Mononuclear cell (primary cell): ENCODE measurements at regions not wholly inside any gene's neighbourhood (a gene's known extent, or its start where the extent isn't known, plus 50 kb on each side); places are given as distances from the start of the nearest gene placed in this dataset.
"Not testable (repeated sequence)": the region's sequence is repeated elsewhere in the genome, so short reads cannot be mapped to it uniquely, and the experiment has no call there.

ENCODE experiments used
- H3K27me3 ChIP-seq: 2 replicates; pipeline ENCODE4 v1.6.0; 2011; ENCODE audit warnings: low read length, control low read depth; ENCODE audit not compliant: insufficient read depth
- H3K4me1 ChIP-seq: 2 replicates; pipeline ENCODE4 v1.5.1; 2011; ENCODE audit warnings: mild to moderate bottlenecking, low read length, control low read depth; ENCODE audit not compliant: insufficient read depth
- H3K4me3 ChIP-seq: 2 replicates; pipeline ENCODE4 v1.5.1; 2011; ENCODE audit warnings: mild to moderate bottlenecking, low read length, moderate library complexity
- H3K9me3 ChIP-seq: 2 replicates; pipeline ENCODE4 v1.5.1; 2011; ENCODE audit warnings: low read depth, mild to moderate bottlenecking, control low read depth, low read length

GRCh38 chr11:82494988-82495432, 238.7 kb downstream of the FAM181B start:
- no peak overlapping the region for H3K4me3 ChIP-seq
- no peaks in the 10 kb centered on the region for H3K4me1 ChIP-seq
- H3K27me3 ChIP-seq = no peaks in the 10 kb centered on the region
- H3K9me3 ChIP-seq = no peaks in the 10 kb centered on the region

GRCh38 chr11:82474876-82475275, 258.8 kb downstream of the FAM181B start:
- H3K9me3 ChIP-seq = no peaks in the 10 kb centered on the region
- H3K27me3 ChIP-seq = no peaks in the 10 kb centered on the region
- H3K4me3 ChIP-seq = no peak overlapping the region
- no peaks in the 10 kb centered on the region for H3K4me1 ChIP-seq

GRCh38 chr11:82465481-82465880, 268.2 kb downstream of the FAM181B start:
- no peaks in the 10 kb centered on the region for H3K27me3 ChIP-seq
- H3K4me3 ChIP-seq = no peak overlapping the region
- H3K4me1 ChIP-seq = no peaks in the 10 kb centered on the region
- H3K9me3 ChIP-seq = no peaks in the 10 kb centered on the region

- H3K9me3 ChIP-seq = no peaks in the 10 kb centered on the region
- no peaks in the 10 kb centered on the region for H3K4me1 ChIP-seq
- no peaks in the 10 kb centered on the region for H3K27me3 ChIP-seq
- H3K4me3 ChIP-seq = no peak overlapping the region
Observed at GRCh38 chr11:82462608-82463242, 270.9 kb downstream of the FAM181B start.

- H3K27me3 ChIP-seq = no peaks in the 10 kb centered on the region
- H3K9me3 ChIP-seq = no peaks in the 10 kb centered on the region
- H3K4me3 ChIP-seq = no peak overlapping the region
- no peaks in the 10 kb centered on the region for H3K4me1 ChIP-seq
Observed at GRCh38 chr11:82458761-82459160, 274.9 kb downstream of the FAM181B start.

GRCh38 chr11:82458147-82458546, 275.5 kb downstream of the FAM181B start:
- no peaks in the 10 kb centered on the region for H3K27me3 ChIP-seq
- H3K4me3 ChIP-seq = no peak overlapping the region
- no peaks in the 10 kb centered on the region for H3K4me1 ChIP-seq
- H3K9me3 ChIP-seq = no peaks in the 10 kb centered on the region

GRCh38 chr11:82450996-82451395, 282.7 kb downstream of the FAM181B start:
- Histone ChIP-seq H3K4me3 (no peak overlapping the region), H3K9me3 (no peaks in the 10 kb centered on the region), H3K27me3 (no peaks in the 10 kb centered on the region), H3K4me1 (no peaks in the 10 kb centered on the region)

- Histone ChIP-seq H3K9me3 (no peaks in the 10 kb centered on the region), H3K4me3 (no peak overlapping the region), H3K4me1 (no peaks in the 10 kb centered on the region), H3K27me3 (no peaks in the 10 kb centered on the region)
Observed at GRCh38 chr11:82406611-82407010, 327.1 kb downstream of the FAM181B start.

GRCh38 chr11:82405421-82405820, 328.2 kb downstream of the FAM181B start:
- Histone ChIP-seq H3K9me3 (no peaks in the 10 kb centered on the region), H3K4me3 (no peak overlapping the region), H3K4me1 (no peaks in the 10 kb centered on the region), H3K27me3 (no peaks in the 10 kb centered on the region)

- Histone ChIP-seq H3K27me3 (no peaks in the 10 kb centered on the region), H3K4me3 (no peak overlapping the region), H3K4me1 (no peaks in the 10 kb centered on the region), H3K9me3 (no peaks in the 10 kb centered on the region)
Observed at GRCh38 chr11:82404981-82405380, 328.7 kb downstream of the FAM181B start.

- Histone ChIP-seq H3K4me1 (no peaks in the 10 kb centered on the region), H3K4me3 (no peak overlapping the region), H3K9me3 (no peaks in the 10 kb centered on the region), H3K27me3 (no peaks in the 10 kb centered on the region)
Observed at GRCh38 chr11:82403640-82404305, 329.9 kb downstream of the FAM181B start.

GRCh38 chr11:82398300-82398815, 335.3 kb downstream of the FAM181B start:
- Histone ChIP-seq H3K9me3 (no peaks in the 10 kb centered on the region), H3K4me1 (no peaks in the 10 kb centered on the region), H3K27me3 (no peaks in the 10 kb centered on the region), H3K4me3 (no peak overlapping the region)

GRCh38 chr11:82396639-82397038, 337.0 kb downstream of the FAM181B start:
- not testable (repeated sequence) for H3K4me1 ChIP-seq, H3K4me3 ChIP-seq, H3K9me3 ChIP-seq, H3K27me3 ChIP-seq

- no peak overlapping the region for H3K4me3 ChIP-seq
- H3K4me1 ChIP-seq = no peaks in the 10 kb centered on the region
- H3K27me3 ChIP-seq = no peaks in the 10 kb centered on the region
- no peaks in the 10 kb centered on the region for H3K9me3 ChIP-seq
Observed at GRCh38 chr11:82384308-82384707, 349.4 kb downstream of the FAM181B start.

GRCh38 chr11:82373781-82374542, 359.7 kb downstream of the FAM181B start:
- Histone ChIP-seq H3K9me3 (no peaks in the 10 kb centered on the region), H3K27me3 (no peaks in the 10 kb centered on the region), H3K4me1 (no peaks in the 10 kb centered on the region), H3K4me3 (no peak overlapping the region)
